ENCODE measurements at regions not wholly inside any gene's neighbourhood (a gene's known extent, or its start where the extent isn't known, plus 50 kb on each side); places are given as distances from the start of the nearest gene placed in this dataset.

DNA sequence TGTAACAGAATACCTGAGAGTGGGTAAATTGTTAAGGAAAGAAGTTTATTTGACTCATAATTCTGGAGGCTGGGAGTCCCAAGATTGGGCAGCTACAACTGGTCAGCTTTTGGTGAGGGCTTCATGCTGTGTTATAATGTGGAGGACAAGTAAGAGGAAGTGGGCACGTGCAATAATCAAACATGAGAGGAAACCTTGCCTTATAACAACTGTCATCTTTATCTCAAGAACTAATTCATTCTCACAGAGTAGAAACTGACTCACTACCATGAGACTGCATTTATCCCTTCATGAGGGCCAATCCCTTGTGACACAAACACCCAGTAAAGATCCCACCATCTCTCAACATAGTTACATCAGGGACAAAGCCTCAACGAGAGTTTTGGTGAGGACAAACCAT, 318.1 kb upstream of the NT5C1B start:
- TF ChIP-seq, protein P1, sequence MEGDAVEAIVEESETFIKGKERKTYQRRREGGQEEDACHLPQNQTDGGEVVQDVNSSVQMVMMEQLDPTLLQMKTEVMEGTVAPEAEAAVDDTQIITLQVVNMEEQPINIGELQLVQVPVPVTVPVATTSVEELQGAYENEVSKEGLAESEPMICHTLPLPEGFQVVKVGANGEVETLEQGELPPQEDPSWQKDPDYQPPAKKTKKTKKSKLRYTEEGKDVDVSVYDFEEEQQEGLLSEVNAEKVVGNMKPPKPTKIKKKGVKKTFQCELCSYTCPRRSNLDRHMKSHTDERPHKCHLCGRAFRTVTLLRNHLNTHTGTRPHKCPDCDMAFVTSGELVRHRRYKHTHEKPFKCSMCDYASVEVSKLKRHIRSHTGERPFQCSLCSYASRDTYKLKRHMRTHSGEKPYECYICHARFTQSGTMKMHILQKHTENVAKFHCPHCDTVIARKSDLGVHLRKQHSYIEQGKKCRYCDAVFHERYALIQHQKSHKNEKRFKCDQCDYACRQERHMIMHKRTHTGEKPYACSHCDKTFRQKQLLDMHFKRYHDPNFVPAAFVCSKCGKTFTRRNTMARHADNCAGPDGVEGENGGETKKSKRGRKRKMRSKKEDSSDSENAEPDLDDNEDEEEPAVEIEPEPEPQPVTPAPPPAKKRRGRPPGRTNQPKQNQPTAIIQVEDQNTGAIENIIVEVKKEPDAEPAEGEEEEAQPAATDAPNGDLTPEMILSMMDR (IDR thresholded peaks at IDR 0.05): no peak
- no peak for TF ChIP-seq EP300 (IDR thresholded peaks at IDR 0.05)

Measured in upper lobe of left lung (tissue), 4 donors.